Endothelial cell of umbilical vein (primary cell): ENCODE measurements at regions not wholly inside any gene's neighbourhood (a gene's known extent, or its start where the extent isn't known, plus 50 kb on each side); places are given as distances from the start of the nearest gene placed in this dataset.

Source experiments
- BruUV-seq: library from RNA; stranded (reverse); fragments of 400-500 nt; replicated peaks from 2 replicates; lab custom pipeline; 2021; lab: Mats Ljungman, UMichigan
- CTCF ChIA-PET: fragments of 300-600, 350-600 bp; sonication (Branson Sonifier 250); formaldehyde crosslinking; loops from one replicate; lab custom pipeline; 2021; ENCODE audit warnings: antibody characterized with exemption, inconsistent platforms; lab: Charles Lee
- POLR2A ChIA-PET: fragments of 300-600, 350-600 bp; sonication (Branson Sonifier 250); formaldehyde crosslinking; loops from one replicate; lab custom pipeline; 2021; ENCODE audit warnings: antibody characterized with exemption, inconsistent platforms; lab: Charles Lee
- DNase-seq: peaks from one replicate; pipeline ENCODE4 v3.0.0-alpha.2; 2011; ENCODE audit warnings: low read depth, low spot score
- FAIRE-seq: peaks from 2 replicates; lab custom pipeline; 2011; peaks lifted over from hg19 to GRCh38; lab: Jason Lieb, UNC
- H2AFZ ChIP-seq: 2 replicates; pipeline ENCODE4 v1.6.0; 2012; ENCODE audit warnings: low read depth, low read length, control low read depth, inconsistent platforms
- H3K27ac ChIP-seq: 2 replicates; pipeline ENCODE4 v1.5.1; 2011; ENCODE audit warnings: low read depth, mild to moderate bottlenecking, control low read depth, low read length, moderate library complexity; ENCODE audit not compliant: insufficient read depth
- H3K27me3 ChIP-seq, 2 experiments: 2 replicates each; pipeline versions ENCODE4 v1.6.0 to v1.6.1; 2011; ENCODE audit warnings: low read length in 2 of 2, mixed read lengths in 1 of 2; ENCODE audit not compliant: control insufficient read depth in 2 of 2, insufficient read depth in 2 of 2
- H3K36me3 ChIP-seq, 2 experiments: 2 replicates in 1 of 2; 3 replicates in 1 of 2; pipeline ENCODE4 v1.5.1; 2011; ENCODE audit warnings: low read length in 2 of 2, mild to moderate bottlenecking in 1 of 2, moderate library complexity in 1 of 2; ENCODE audit not compliant: control insufficient read depth in 2 of 2, insufficient read depth in 2 of 2; ENCODE audit errors: extremely low read depth in 1 of 2
- H3K4me1 ChIP-seq: 3 replicates; pipeline ENCODE4 v1.5.1; 2011; ENCODE audit warnings: mild to moderate bottlenecking, low read length; ENCODE audit not compliant: control insufficient read depth, insufficient read depth; ENCODE audit errors: extremely low read depth
- H3K4me2 ChIP-seq: 2 replicates; pipeline ENCODE4 v1.6.1; 2011; ENCODE audit warnings: low read length, control low read depth, mixed read lengths; ENCODE audit not compliant: insufficient read depth
- H3K4me3 ChIP-seq, 3 experiments: fragments of 200-600 bp in 1 of 3; sonication (generic), shearing (Covaris generic) in 1 of 3; replicated peaks in 1 of 3; 2 replicates each; pipeline ENCODE4 v1.5.1; 2011 to 2016; ENCODE audit warnings: control low read depth in 3 of 3, low read length in 3 of 3, mild to moderate bottlenecking in 2 of 3, inconsistent platforms in 1 of 3, low read depth in 1 of 3, moderate library complexity in 1 of 3; ENCODE audit not compliant: insufficient read depth in 1 of 3
- H3K79me2 ChIP-seq: 2 replicates; pipeline ENCODE4 v1.6.0; 2012; ENCODE audit warnings: low read length, inconsistent platforms; ENCODE audit not compliant: control insufficient read depth, insufficient read depth
- H3K9ac ChIP-seq: replicated peaks from 2 replicates; pipeline ENCODE3; 2011; ENCODE audit warnings: low read length, control low read depth; ENCODE audit not compliant: insufficient read depth; ENCODE audit errors: extremely low read depth
- H3K9me1 ChIP-seq: replicated peaks from 3 replicates; pipeline ENCODE4 v1.6.0; 2011; ENCODE audit warnings: mild to moderate bottlenecking, low read length; ENCODE audit not compliant: control insufficient read depth, insufficient read depth; ENCODE audit errors: extremely low read depth
- H3K9me3 ChIP-seq: replicated peaks from 2 replicates; pipeline ENCODE4 v1.5.1; 2012; ENCODE audit warnings: low read length, inconsistent platforms; ENCODE audit not compliant: control insufficient read depth, insufficient read depth
- H4K20me1 ChIP-seq: replicated peaks from 2 replicates; pipeline ENCODE3; 2011; ENCODE audit warnings: mild to moderate bottlenecking, low read length; ENCODE audit not compliant: control insufficient read depth, insufficient read depth; ENCODE audit errors: extremely low read depth
- EZH2 ChIP-seq: IDR thresholded peaks from 2 replicates; pipeline ENCODE4 v1.6.1; 2012; ENCODE audit warnings: borderline replicate concordance, low read depth, mild to moderate bottlenecking, moderate library complexity, low read length, inconsistent platforms; ENCODE audit not compliant: severe bottlenecking
- FOS ChIP-seq: IDR thresholded peaks from 2 replicates; pipeline ENCODE4 v1.6.1; 2011; ENCODE audit warnings: mild to moderate bottlenecking, low read length, moderate library complexity, borderline replicate concordance; ENCODE audit not compliant: insufficient read depth
- GATA2 ChIP-seq: IDR thresholded peaks from 2 replicates; pipeline ENCODE4 v1.7.0; 2011; ENCODE audit warnings: low read depth, mild to moderate bottlenecking, moderate library complexity, mixed read lengths, low read length; ENCODE audit not compliant: insufficient read length, insufficient read depth
- JUN ChIP-seq: IDR thresholded peaks from 2 replicates; pipeline ENCODE4 v1.6.1; 2011; ENCODE audit warnings: borderline replicate concordance, low read depth; ENCODE audit not compliant: insufficient read length, insufficient read depth
- MYC ChIP-seq: IDR thresholded peaks from one replicate; pipeline ENCODE4 v1.6.1; 2011; ENCODE audit warnings: mild to moderate bottlenecking, low read depth, low read length
- POLR2A ChIP-seq: IDR thresholded peaks from 2 replicates; pipeline ENCODE4 v1.6.1; 2012; ENCODE audit warnings: low read depth, mild to moderate bottlenecking, control low read depth, low read length
- POLR2AphosphoS5 ChIP-seq: IDR thresholded peaks from 2 replicates; pipeline ENCODE4 v1.6.1; 2012; ENCODE audit warnings: low read depth, mild to moderate bottlenecking, control low read depth, low read length, moderate library complexity; ENCODE audit not compliant: insufficient read depth
- dilution Hi-C: fragments of 300-500 bp; cut with MboI; formaldehyde crosslinking; loops from one replicate; pipeline ENCODE4 v1.15.0; 2019; ENCODE audit warnings: low sequenced_read_pairs; ENCODE audit not compliant: extremely low pct_ligation_motif_present
- intact Hi-C: fragments of 100-400 bp; cut with micrococcal nuclease; formaldehyde crosslinking; loops from one replicate; pipeline ENCODE4 v1.10.0; 2022
- TF ChIP-seq, protein P1 (sequence below), 2 donors: IDR thresholded peaks; 1 replicate in 1 of 2; 2 replicates in 1 of 2; pipeline ENCODE4 v1.5.1; 2011; ENCODE audit warnings: low read length in 2 of 2, mild to moderate bottlenecking in 2 of 2, moderate library complexity in 2 of 2, control low read depth in 1 of 2, inconsistent platforms in 1 of 2, low read depth in 1 of 2; ENCODE audit not compliant: insufficient read depth in 1 of 2; ENCODE audit errors: extremely low read depth in 1 of 2
- TF ChIP-seq, protein P2 (sequence below): IDR thresholded peaks from 2 replicates; pipeline ENCODE4 v1.6.1; 2011; ENCODE audit not compliant: insufficient read depth, insufficient read length

DNA sequence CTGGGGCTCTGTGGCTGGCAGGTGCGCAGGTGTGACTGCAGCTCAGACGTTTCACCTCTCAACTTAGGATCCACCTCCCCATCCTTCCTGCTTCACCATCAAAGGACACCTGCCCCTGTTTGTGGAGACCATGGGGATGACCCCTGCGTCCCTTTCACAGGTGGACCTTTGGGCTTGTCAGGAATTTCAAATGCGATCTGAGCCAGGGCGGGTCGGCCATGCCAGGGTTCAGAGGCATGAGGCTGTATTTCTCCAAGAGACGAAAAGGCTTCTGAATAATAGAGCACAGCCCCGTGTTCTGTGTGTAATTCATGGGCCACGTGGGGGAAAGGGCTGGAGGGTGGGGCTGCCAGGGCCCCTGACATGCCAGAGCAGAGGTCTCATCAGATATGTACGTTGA, 668.0 kb downstream of the BRD1 start:
- DNase-seq = no peak
- H3K79me2 ChIP-seq = no peaks in the 10 kb centered on the region
- no peak overlapping the region for H3K9ac ChIP-seq
- CTCF ChIA-PET = no interaction called here
- no peak overlapping the region for H3K4me3 ChIP-seq
- H3K9me1 ChIP-seq = no peaks in the 10 kb centered on the region
- intact Hi-C loops (no loop called here), dilution Hi-C loops (no loop called here)
- H4K20me1 ChIP-seq = no peaks in the 10 kb centered on the region
- FAIRE-seq = no peak
- TF ChIP-seq, protein P1, sequence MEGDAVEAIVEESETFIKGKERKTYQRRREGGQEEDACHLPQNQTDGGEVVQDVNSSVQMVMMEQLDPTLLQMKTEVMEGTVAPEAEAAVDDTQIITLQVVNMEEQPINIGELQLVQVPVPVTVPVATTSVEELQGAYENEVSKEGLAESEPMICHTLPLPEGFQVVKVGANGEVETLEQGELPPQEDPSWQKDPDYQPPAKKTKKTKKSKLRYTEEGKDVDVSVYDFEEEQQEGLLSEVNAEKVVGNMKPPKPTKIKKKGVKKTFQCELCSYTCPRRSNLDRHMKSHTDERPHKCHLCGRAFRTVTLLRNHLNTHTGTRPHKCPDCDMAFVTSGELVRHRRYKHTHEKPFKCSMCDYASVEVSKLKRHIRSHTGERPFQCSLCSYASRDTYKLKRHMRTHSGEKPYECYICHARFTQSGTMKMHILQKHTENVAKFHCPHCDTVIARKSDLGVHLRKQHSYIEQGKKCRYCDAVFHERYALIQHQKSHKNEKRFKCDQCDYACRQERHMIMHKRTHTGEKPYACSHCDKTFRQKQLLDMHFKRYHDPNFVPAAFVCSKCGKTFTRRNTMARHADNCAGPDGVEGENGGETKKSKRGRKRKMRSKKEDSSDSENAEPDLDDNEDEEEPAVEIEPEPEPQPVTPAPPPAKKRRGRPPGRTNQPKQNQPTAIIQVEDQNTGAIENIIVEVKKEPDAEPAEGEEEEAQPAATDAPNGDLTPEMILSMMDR (IDR thresholded peaks at IDR 0.05; ENCODE audit: extremely low read depth in 1 of 2, insufficient read depth in 1 of 2, low read depth in 1 of 2, low read length in 2 of 2) = no peak
- no peak for TF ChIP-seq JUN
- no peak for TF ChIP-seq MYC
- TF ChIP-seq POLR2AphosphoS5 = no peak
- TF ChIP-seq FOS = no peak
- TF ChIP-seq POLR2A = no peak
- no peak for TF ChIP-seq GATA2
- no peak for TF ChIP-seq EZH2
- TF ChIP-seq, protein P2, sequence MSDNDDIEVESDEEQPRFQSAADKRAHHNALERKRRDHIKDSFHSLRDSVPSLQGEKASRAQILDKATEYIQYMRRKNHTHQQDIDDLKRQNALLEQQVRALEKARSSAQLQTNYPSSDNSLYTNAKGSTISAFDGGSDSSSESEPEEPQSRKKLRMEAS = no peak
- no peak overlapping the region for H2AFZ ChIP-seq
- peaks cover 6% of the 10 kb centered on the region for H3K9me3 ChIP-seq
- no peak overlapping the region for H3K4me2 ChIP-seq
- H3K27me3 ChIP-seq = no peaks in the 10 kb centered on the region
- BruUV-seq = no TSS peak
- H3K36me3 ChIP-seq = no peaks in the 10 kb centered on the region
- H3K4me1 ChIP-seq = no peaks in the 10 kb centered on the region
- POLR2A ChIA-PET = no interaction called here
- no peak overlapping the region for H3K27ac ChIP-seq
